SU-DHL-6 (cell line): ENCODE measurements at regions not wholly inside any gene's neighbourhood (a gene's known extent, or its start where the extent isn't known, plus 50 kb on each side); places are given as distances from the start of the nearest gene placed in this dataset.

Experiments
- EZH2phosphoT487 ChIP-seq: fragments of 200-600 bp; sonication (generic), shearing (Covaris generic); conservative IDR thresholded peaks from 2 replicates; pipeline ENCODE4 v1.6.1; 2018; ENCODE audit warnings: mild to moderate bottlenecking, antibody characterized with exemption, low read length, moderate library complexity, mixed read lengths
- TF ChIP-seq, protein P1 (sequence below): fragments of 200-600 bp; sonication (generic); IDR thresholded peaks from one replicate; pipeline ENCODE4 v1.5.1; 2017; ENCODE audit warnings: antibody characterized with exemption, mild to moderate bottlenecking, low read length, moderate library complexity; ENCODE audit not compliant: insufficient read depth, poor library complexity, severe bottlenecking

DNA sequence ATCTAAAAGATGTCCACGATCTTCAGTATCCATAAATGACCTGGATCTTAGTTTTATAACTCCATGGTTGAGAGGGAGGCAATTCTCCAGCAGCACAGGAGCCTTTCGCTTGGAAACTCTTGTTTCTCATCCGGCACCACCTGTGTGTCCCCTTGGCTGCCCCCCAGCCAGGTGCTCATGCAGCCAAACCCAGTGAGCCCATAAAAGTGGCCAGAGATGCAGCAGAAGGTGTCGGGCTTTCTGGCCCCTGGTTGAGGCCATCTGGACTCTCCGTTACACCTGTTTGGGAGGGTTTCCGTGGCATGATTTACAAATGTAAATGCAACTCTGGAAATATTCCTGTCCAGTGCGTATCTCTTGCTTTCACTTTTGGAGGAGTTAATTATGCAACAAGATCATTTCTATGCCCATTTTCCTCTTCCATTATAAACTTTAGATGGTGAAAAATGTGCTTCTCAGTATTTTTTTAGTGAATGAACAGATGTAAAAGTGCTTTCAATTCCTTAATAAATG is 291.1 kb downstream of the DIO2 start:
- TF ChIP-seq, protein P1, sequence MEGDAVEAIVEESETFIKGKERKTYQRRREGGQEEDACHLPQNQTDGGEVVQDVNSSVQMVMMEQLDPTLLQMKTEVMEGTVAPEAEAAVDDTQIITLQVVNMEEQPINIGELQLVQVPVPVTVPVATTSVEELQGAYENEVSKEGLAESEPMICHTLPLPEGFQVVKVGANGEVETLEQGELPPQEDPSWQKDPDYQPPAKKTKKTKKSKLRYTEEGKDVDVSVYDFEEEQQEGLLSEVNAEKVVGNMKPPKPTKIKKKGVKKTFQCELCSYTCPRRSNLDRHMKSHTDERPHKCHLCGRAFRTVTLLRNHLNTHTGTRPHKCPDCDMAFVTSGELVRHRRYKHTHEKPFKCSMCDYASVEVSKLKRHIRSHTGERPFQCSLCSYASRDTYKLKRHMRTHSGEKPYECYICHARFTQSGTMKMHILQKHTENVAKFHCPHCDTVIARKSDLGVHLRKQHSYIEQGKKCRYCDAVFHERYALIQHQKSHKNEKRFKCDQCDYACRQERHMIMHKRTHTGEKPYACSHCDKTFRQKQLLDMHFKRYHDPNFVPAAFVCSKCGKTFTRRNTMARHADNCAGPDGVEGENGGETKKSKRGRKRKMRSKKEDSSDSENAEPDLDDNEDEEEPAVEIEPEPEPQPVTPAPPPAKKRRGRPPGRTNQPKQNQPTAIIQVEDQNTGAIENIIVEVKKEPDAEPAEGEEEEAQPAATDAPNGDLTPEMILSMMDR, result no peak
- no peak for TF ChIP-seq EZH2phosphoT487
